ENCODE measurements at regions not wholly inside any gene's neighbourhood (a gene's known extent, or its start where the extent isn't known, plus 50 kb on each side); places are given as distances from the start of the nearest gene placed in this dataset.

GRCh38 chr6:144951730-144952437, 666.7 kb downstream of the UTRN start:
- peak; percentile 43; the same call in 1 of the 2 replicates for TF ChIP-seq CTCF (conservative IDR thresholded peaks at IDR 0.05; ENCODE audit: low read depth, low read length)
- TF ChIP-seq EZH2 (IDR thresholded peaks at IDR 0.05; ENCODE audit: borderline replicate concordance, low read depth, low read length, poor library complexity, severe bottlenecking): no peak
